ENCODE measurements at regions not wholly inside any gene's neighbourhood (a gene's known extent, or its start where the extent isn't known, plus 50 kb on each side); places are given as distances from the start of the nearest gene placed in this dataset.

DNA sequence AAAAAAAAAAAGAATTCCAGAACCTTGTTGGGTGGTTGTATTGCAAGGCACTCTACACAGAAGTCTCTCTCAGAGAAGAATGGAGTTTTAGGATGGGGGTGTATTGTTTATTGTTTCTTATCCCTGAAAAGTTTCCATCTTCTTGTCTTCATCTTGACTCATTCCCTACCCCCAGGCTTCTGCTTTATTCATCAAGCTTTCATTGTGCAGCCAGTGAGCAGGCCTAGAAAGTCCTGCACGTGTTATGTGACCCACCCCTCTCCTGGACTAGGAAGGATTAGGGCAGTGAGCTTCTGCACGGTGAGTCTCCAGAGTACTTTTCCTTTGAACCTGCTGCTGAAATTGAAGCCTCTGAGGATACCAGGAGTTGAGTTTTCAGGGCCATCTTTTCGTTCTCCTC lies 150.9 kb upstream of the IL12A start:
- ChIA-PET CTCF (interaction anchor here (0.7 to 1.6 kb wide), 2 partner anchors 9 kb away, joined by 3 to 4 read pairs; no protein-coding TSS in a partner anchor), RAD21 (ENCODE audit: low non-redundant PET in 1 of 2, low total read pairs in 2 of 2, uncharacterized antibody in 2 of 2, unreplicated experiment in 2 of 2) (no interaction called here), POLR2A (no interaction called here)
- intact Hi-C loops (cut with micrococcal nuclease) = no loop called here
- Histone ChIP-seq H3K27ac (ENCODE audit: low read depth, low read length) (no peak overlapping the region), H3K79me2 (ENCODE audit: insufficient read depth, low read length) (no peaks in the 10 kb centered on the region; the same call in 1 of the 2 replicates), H3K4me2 (ENCODE audit: low read length) (no peak overlapping the region), H3K9ac (ENCODE audit: low read length) (no peak overlapping the region), H4K20me1 (ENCODE audit: insufficient read depth) (no peaks in the 10 kb centered on the region), H3K9me2 (ENCODE audit: insufficient read depth) (no peaks in the 10 kb centered on the region), H3K36me3 (ENCODE audit: control insufficient read depth in 1 of 2, insufficient read depth in 2 of 2, low read length in 2 of 2) (no peaks in the 10 kb centered on the region), H3K27me3 (ENCODE audit: insufficient read depth, low read length) (no peaks in the 10 kb centered on the region), H2AFZ (ENCODE audit: low read depth, low read length, poor library complexity, severe bottlenecking) (no peak overlapping the region), H3K4me3 (replicated peaks in 1 of 2; ENCODE audit: low read depth in 1 of 2, low read length in 2 of 2) (no peak overlapping the region), H3K9me3 (ENCODE audit: control insufficient read depth in 1 of 2, insufficient read depth in 1 of 2, low read depth in 1 of 2, low read length in 2 of 2) (no peaks in the 10 kb centered on the region), H3K4me1 (ENCODE audit: control insufficient read depth in 1 of 2, insufficient read depth in 2 of 2, low read length in 2 of 2) (peaks cover 10 to 14% of the 10 kb centered on the region in 2 experiments; a peak in 3 of 4 replicates)
- BruUV-seq (replicated peaks) = no TSS peak
- TF ChIP-seq EGR1 (IDR thresholded peaks at IDR 0.05; ENCODE audit: low read depth) (no peak), REST (IDR thresholded peaks at IDR 0.05; ENCODE audit: low read depth) (no peak), ZNF274 (IDR thresholded peaks at IDR 0.05; ENCODE audit: low read depth, low read length) (no peak), ELF1 (IDR thresholded peaks at IDR 0.05; ENCODE audit: borderline replicate concordance, low read depth) (no peak)
- ATAC-seq = no peak
- no peak for DNase-seq (ENCODE audit: low read depth, low spot score)

DNA sequence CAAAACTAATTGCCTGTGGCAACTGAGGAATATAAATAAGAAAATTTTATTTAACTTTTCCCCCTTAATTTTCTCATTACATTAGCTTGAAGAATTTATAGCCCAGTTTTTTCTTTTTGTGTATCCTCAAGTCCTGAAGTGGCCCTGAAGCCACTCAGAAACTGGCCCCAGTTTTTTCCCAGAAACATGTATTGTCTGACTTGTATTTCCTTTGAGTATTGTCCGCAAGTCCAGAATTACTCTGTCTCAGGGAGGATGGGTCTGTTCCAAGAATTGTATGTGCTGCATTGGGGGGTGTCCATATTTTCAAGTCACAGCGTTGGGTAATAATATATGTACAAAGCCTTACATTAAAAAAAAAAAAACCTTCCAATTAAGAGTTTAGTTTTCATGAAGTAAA lies 149.7 kb upstream of the IL12A start:
- no peak overlapping the region for H3K27ac ChIP-seq (ENCODE audit: low read depth, low read length)
- H2AFZ ChIP-seq (ENCODE audit: low read depth, low read length, poor library complexity, severe bottlenecking) = no peak overlapping the region
- no peaks in the 10 kb centered on the region for H3K9me3 ChIP-seq (ENCODE audit: control insufficient read depth in 1 of 2, insufficient read depth in 1 of 2, low read depth in 1 of 2, low read length in 2 of 2)
- H3K79me2 ChIP-seq (ENCODE audit: insufficient read depth, low read length) = no peaks in the 10 kb centered on the region; the same call in 1 of the 2 replicates
- H3K4me3 ChIP-seq (replicated peaks in 1 of 2; ENCODE audit: low read depth in 1 of 2, low read length in 2 of 2) = no peak overlapping the region
- H3K36me3 ChIP-seq (ENCODE audit: control insufficient read depth in 1 of 2, insufficient read depth in 2 of 2, low read length in 2 of 2) = no peaks in the 10 kb centered on the region
- H3K9me2 ChIP-seq (ENCODE audit: insufficient read depth) = no peaks in the 10 kb centered on the region
- ChIA-PET POLR2A (no interaction called here), RAD21 (ENCODE audit: low non-redundant PET in 1 of 2, low total read pairs in 2 of 2, uncharacterized antibody in 2 of 2, unreplicated experiment in 2 of 2) (interaction anchor here in 1 of 2 experiments (1.2 kb wide), 1 partner anchor 167 kb away, joined by 3 read pairs; no protein-coding TSS in a partner anchor), CTCF (interaction anchor here (1.6 kb wide), 1 partner anchor 10 kb away, joined by 4 read pairs; no protein-coding TSS in a partner anchor)
- no peaks in the 10 kb centered on the region for H4K20me1 ChIP-seq (ENCODE audit: insufficient read depth)
- ATAC-seq (no peak), DNase-seq (ENCODE audit: low read depth, low spot score) (no peak)
- no peaks in the 10 kb centered on the region for H3K27me3 ChIP-seq (ENCODE audit: insufficient read depth, low read length)
- intact Hi-C loops (cut with micrococcal nuclease) = no loop called here
- H3K9ac ChIP-seq (ENCODE audit: low read length) = no peak overlapping the region
- BruUV-seq (replicated peaks) = no TSS peak
- TF ChIP-seq ZBTB33 (IDR thresholded peaks at IDR 0.05; ENCODE audit: extremely low read depth, insufficient replicate concordance, low read length) (no peak), SRF (IDR thresholded peaks at IDR 0.05; ENCODE audit: low read depth) (no peak), REST (IDR thresholded peaks at IDR 0.05; ENCODE audit: low read depth) (no peak), RAD21 (IDR thresholded peaks at IDR 0.05; ENCODE audit: low read depth) (no peak), JUND (IDR thresholded peaks at IDR 0.05) (no peak)
- H3K4me2 ChIP-seq (ENCODE audit: low read length) = no peak overlapping the region
- H3K4me1 ChIP-seq (ENCODE audit: control insufficient read depth in 1 of 2, insufficient read depth in 2 of 2, low read length in 2 of 2) = peaks cover 10 to 14% of the 10 kb centered on the region in 2 experiments; a peak in 3 of 4 replicates

All from HCT116 (cell line).